Embryonic facial prominence (tissue), 1 donor: ENCODE measurements at regions not wholly inside any gene's neighbourhood (a gene's known extent, or its start where the extent isn't known, plus 50 kb on each side); places are given as distances from the start of the nearest gene placed in this dataset.

Source experiments
- DNase-seq: peaks from one replicate; pipeline ENCODE4 v3.0.0-alpha.2; 2016; ENCODE audit errors: extremely low spot score

DNA sequence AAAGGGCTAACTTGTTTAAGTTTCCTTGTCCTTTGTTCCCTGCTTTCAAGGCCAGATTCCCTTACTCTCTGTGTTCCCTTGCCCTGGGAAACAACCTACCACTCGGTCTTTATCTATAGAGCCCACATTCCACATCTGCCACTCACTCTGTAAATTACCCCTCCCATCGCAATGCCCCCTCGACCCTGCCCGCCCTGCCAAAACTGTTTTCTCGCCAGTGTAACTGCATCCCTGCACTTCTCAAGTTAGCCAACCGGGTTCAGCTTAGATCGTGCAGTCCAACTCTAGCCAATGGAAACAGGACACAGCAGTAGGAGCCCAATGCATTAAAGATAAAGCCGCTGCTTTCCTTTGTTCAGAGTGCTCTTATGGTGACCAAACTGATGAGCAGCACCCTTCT lies 263.6 kb downstream of the TBL1XR1 start:
- DNase-seq, result no peak

DNA sequence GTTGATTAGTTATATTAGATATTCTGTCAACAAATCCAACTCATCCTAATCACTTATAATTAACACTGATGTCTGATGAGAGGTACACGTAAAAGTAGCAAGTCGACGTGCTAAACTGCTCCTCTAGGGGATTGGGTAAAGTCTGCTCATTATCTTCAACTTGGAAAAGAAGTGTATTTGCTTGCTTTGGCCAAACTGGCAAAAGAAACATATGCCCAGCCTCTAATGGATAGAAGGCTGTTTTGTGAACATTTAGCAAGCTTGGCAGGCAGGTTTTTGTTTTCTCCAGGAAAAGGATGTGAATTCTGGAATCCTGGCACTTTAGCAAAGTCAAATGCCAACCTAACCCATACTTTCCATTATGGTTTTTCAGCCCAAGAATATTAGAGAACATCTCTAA lies 264.8 kb downstream of the TBL1XR1 start:
- no peak for DNase-seq

DNA sequence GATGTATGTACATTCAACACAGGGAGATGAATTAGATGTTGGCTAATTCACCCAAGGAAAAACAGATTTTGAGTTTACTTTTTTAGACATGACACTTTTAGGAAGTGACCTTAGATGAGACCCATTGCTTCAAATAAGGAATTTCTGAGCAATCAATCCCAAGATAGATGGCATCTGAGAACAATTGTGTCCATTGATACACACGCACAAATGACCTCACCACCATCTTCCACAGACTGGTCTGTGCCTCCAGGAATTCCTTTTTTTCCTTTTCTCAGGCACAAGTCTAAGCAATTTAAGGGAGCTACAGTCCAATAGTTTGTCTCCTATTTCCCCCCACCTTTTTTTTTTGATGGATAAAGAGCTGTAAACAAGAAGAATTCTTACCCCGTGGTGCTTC lies 265.3 kb downstream of the TBL1XR1 start:
- DNase-seq, result no peak

DNA sequence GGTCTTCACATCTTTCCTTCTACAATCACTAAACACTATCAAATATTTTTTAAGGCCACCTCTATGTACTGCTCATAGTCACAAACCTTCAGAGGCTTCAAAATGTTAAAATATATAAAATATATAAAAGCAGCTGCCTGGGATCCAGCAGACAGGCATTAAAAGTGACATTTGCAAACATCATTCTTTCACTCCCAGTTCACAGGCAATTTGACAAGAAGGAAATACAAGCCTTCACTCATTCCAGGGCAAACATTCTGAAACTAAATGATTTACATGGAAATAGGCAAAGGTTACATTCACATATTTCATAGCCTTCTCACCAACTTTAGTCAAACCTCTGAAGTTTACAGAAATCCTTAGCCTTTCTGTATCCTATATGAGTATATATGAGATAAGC lies 266.3 kb downstream of the TBL1XR1 start:
- no peak for DNase-seq

DNA sequence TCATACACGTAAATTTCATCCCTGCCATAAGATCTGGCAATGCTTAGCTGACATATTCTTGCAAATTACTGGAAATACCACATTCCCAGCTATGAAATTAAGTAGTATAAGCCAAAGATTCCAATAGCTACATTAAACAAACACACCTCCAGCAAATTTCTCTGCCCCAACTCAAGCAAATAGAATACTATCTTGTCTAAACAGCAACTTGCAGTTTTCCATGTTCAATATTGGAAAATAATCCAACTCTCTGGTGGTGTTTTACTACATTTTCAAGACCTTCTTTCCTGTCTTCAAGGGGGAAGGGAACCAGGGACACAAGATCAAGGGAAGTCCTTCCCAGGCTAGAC lies 268.7 kb downstream of the TBL1XR1 start:
- DNase-seq, result no peak

DNA sequence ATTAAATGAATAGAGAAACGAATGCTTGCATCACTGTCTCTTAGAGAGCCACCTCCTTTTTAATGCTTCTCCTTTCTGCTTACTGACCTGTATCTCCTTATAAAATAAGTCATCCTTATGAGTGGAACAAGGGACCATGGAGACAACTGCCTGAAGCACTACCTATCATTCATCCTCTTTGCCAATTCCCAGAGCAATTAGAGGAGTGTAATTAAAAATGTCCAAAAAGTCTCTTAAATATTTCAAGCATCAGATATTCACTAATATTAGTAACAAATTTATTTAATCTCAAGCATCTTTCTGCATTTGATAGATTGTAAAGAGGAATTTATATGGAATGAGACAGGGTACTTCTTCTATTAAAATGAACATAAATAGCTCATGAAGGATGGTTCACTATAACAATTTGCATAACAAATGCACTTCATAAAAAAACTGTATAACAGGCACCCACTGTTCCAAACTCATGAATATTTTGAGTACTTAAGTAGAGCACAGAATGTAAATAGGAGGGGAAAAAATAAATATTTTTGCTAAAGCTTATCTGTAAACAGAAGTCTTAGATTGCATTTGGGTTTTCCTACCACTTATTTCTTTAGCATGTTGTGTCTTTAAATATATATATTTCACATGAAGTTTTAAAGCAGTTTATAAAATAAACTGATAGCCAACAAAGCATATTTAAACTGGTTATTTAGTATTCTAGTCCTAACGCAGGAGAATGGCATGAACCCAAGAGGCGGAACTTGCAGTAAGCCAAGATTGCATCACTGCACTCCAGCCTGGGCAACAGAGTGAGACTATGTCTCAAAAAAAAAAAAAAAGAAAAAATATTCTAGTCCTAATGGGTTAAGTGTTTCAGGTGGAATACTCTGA lies 269.3 kb downstream of the TBL1XR1 start:
- no peak for DNase-seq

DNA sequence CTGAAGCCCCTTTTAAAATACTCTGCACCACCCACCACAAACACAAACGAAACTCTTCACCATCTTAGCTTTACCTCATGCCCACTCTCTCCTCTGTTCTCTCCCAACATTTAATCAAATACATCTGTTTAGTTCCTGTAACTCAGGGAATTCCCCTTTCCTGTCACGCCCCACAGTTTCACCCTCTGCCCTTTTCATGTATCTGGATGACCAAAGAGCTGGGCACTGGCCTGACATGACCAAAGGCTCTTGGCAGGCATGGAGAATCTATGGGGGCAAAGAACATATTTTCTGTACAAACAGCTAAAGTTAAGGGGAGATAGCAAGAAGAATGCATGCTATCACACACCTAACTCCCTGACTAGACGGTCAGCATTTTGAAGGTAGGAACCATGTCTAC lies 270.0 kb downstream of the TBL1XR1 start:
- DNase-seq, result no peak

DNA sequence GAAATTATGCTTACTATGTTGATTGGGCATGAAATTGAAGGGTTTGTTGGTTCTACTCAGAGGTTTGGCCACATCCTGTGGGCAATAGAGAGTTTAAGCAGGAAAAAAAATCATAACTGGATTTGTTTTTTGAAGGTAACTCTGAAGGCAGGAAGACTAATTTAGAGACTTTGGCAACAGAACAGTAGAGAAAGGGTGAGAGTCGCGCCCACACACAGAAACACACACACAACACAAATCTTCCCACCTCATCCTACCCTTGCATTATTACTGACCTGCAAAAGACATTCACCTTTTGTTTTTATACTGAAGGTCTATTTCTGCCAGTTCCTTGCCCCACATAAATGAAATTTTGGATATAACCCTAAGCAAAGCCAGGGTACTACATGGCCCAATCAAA lies 270.6 kb downstream of the TBL1XR1 start:
- DNase-seq, result no peak

DNA sequence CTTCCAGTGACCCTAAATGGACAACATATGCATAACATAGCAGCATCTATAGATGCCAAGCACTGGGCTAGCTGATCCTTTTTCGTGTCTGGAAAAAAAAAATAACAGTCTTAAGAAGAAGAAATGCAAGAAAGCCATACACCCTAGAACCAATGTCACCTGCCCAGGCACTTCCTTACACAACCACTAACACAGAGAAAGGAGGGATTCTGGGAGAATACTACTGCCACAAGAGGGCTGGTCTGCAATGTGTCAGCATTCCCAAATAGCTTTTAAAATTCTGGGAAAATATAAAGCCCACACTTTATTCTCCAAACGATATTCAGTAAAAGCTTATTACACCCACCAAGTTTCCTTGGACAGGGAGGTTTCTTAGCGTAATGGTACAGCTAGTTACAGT lies 271.2 kb downstream of the TBL1XR1 start:
- DNase-seq, result no peak

DNA sequence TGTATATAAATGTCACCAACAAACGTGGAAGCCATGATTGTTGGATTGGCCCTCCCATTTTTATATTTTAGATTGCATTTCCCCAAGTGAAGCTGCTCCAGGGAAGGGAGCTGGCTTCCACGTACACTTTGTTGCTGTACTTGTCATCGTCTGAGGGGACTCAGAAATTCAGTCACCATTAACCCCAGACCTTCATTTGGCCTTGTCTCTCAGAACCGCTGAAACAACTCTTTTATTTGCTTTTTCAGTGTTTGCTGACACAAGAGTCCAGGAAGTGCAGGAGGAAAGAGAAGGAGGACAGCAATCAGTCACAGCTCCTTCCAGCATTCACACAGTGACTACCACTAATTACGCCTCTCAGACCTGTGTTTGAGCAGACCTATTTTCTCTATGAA lies 276.5 kb downstream of the TBL1XR1 start:
- no peak for DNase-seq

DNA sequence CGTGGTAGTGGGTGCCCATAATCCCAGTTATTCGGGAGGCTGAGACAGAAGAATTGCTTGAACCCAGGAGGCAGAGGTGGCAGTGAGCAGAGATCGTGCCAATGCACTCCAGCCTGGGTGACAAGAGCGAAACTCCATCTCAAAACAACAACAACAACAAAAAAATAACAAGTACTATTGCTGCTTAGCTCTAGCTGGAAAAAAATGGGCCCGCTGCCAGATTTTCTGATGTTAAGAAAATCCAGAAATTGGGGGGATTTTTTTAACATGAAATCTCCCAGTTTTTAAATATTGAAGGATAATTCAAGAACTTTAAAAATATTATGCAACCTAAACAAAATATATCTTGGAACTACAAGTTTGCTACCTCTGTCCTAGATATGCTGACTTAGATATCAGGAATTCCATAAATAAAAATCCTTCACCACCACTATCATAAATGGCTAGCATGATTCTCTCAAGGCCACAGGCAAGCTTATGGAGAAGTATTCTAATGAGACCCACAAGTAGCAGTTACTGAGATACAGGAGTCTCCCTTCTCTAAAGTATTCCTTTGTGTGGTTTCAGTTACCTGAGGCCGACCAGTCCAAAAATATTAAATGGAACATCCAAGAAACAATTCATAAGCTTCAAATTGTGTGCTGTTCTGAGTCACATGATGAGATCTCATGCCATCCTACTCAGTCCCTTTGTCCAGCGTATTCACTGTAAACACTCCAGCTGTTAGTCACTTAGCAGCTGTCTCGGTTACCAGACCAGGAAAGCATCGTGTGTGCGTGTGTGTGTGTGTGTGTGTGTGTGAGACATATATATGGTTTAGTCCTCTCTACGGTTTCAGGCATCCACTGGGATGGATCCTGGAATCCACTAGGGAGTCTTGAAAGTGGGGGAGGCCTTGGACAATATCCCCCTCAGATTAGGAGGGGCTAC lies 277.2 kb downstream of the TBL1XR1 start:
- no peak for DNase-seq

DNA sequence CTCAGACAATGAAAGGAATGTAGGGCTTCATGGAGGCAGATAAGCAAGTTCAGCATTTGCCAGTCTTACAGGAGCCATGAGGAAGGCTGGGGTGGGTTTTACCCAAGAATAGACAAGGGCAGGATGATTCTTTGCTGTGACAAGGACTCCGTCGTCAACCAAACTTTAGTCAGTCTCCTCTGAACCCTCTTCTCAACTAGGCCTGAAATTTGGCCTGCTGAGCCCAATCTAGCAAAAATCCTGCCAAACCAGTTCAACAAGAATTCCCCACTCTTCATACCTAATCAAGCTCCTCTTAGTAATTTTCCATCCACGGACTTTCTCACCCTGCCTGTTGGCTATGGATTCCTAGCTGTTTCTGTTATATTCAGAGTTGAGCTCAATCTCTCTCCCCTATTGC lies 280.5 kb downstream of the TBL1XR1 start:
- no peak for DNase-seq

DNA sequence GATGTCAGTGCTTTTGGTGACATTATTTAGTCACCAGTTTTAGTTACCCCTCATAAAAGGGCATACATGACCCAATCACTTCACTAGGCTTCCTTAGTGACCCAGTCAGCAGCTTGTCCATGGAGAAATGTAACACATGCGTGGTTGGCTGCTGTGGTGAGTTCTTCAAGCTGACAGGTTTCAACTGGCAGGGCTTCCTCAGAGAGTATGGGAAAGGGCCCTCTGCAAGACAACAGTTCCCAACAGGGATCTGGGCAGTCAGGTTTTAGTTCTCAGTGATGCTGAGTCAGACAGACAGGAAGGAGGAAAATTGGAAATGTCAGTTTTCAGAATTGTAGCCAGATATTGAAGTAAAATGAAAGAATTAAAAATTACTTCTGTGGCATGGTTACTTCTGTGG lies 282.5 kb downstream of the TBL1XR1 start:
- no peak for DNase-seq

DNA sequence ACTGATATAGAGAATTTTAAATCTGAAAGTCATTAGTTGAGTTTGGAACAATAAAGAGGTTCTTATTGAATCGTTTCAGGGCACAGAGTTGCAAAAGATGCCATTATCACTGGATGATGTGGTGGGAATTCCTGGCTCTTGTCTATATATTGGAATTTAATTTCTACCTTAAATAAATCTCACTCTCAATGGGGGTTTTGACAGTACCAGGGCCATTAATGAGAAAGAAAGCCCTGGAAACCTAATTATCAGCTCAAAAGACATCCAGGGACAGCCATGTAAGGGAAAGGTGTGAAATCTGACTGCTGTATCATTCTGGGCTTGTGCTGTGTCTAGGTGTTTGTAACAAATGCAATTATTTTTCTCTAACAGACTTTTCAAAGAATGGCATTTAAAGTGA lies 285.7 kb downstream of the TBL1XR1 start:
- DNase-seq, result no peak

DNA sequence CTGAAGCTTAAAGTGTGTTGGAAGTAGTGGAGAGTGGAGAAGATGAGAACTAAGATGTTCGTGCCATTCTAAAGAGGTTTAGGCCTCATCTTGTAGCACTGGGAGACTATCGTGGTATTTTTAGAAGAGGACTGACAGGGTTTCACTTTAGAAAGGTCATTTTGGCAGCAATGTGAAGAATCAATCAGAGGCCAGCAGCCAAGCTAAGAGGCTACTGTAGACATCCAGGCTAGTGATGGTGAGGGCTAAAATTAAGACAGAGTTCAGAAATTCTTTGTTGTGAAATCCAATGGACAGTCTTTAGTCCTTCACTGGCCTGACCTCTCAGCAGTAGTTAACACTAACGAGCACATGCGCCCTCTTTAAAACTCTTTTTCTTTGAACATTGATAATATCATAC lies 288.2 kb downstream of the TBL1XR1 start:
- DNase-seq, result no peak

DNA sequence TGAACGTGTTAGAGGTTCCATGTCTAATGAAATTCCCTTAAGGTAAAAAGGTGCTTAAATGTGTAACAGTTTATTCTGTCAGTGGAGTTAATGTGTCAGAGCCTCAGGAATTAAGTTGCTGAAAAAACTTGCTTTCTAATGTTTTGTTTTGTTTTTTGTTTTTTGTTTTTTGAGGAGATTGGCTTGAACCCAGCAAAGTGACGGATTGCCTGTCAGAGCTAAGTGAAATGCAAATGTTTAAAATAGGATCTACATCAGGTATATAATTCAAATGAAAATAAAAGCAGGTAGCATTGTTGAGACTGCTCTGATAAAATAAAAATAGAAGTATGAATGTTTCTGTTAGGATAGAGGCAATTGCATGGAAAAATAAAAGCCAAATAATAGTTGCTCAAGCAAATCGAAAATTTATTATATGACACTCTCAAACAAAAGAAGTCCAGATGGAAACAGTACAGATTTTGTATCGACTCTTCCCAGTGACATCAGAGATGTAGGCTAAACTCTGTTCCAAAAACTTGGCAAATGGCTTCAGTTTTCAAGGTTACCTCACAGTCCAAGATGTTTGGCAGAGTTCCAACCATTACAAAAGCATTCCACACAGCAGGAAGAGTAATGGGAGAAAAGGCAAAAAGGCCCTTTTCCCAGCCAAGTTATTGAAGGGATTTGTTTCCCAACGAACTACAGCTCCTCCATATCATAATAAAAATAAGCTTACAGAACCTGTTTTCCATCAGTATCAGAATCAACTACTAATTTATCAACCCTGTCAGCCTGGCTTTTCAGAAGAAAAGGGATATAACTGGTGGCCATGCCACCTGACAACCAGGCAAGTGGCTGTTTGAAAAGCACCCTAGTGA lies 291.0 kb downstream of the TBL1XR1 start:
- DNase-seq, result peak; percentile 84

DNA sequence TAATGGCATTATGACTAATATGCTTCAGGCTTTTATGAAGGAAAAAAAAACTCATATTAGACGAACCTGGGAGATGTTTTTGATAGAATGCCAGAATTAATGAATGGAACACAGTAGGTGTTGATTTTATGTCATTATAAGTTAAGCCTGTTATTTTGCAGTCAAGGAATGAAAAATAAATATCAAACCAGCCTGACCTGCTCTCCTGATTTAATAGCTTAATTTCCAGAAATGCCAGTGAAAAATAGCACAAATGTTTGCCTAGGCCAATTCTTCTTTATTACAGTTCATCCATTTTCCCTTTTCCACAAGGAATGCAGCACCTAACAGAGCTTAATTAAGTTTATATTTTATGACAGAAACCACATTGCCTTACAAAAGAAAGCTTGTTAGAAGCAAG lies 292.0 kb downstream of the TBL1XR1 start:
- DNase-seq, result no peak

DNA sequence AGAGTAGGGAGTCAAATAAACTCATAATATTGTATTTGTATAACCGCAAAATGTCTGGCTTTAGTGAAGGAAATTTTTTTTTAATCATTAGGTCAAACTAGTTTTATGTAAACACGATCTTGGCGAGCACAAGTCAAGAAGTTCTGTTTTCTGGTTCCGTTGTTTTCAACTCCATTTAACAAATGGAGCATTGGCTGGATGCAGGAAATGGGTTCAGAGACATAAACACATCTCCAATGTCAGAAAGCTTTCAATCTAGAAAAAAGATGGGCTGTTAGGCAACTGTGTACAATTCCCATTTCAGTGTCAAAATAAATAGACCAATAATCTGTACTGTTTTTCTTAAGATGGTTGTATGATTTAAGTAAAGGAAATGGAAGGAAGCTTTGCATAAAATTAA lies 292.8 kb downstream of the TBL1XR1 start:
- DNase-seq, result no peak

DNA sequence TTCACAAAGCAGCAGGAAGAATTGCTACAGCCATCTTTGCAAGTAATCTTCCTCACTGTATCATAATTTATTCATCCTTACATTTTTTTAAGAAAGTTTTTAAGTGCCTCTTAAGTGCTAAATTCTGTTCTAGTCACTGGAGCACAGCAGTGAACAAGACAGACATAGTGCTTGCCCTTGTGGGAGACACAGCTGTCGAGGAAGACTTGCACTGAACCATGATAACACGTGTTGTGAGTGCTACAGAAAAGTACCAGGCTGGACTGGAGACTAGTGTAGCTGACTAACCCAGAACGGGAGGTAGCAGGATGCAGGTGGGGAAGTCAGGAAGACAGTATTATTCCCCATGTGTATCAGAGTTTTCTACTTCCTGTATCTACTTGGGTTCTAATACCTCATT lies 300.6 kb downstream of the TBL1XR1 start:
- DNase-seq, result no peak

DNA sequence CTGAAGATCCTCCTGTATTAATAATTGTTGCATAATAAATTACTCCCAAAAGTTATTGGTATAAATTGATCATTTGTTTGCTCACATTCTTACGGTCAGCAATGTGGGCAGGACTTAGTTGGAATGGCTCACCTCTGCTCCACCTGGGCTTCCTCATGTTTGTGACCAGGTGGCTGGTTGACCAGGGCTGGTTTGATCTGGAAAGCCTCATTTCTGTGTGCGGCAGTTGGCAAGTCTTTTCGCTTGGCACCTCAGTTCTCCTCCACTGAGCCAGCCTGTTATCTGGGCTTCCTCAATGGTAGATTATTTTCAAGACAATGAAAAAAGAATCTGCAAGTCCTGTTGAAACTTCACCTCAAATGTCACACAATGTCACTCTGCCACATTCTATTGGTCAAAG lies 301.1 kb downstream of the TBL1XR1 start:
- no peak for DNase-seq

DNA sequence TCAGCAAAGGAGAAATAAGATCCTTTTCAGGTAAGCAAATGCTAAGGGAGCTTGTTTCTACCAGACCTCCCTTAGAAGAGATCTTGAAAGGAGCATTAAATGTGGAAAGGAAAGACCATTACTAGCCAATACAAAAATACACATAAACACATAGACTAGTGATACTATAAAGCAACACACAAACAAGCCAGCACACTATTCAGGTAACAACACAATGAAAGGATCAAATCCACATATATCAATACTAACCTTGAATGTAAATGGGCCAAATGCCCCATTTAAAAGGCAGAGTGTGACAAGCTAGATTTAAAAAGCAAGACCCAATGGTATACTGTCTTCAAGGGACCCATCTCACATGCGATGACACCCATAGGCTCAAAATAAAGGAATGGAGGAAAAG lies 317.6 kb downstream of the TBL1XR1 start:
- DNase-seq, result no peak

DNA sequence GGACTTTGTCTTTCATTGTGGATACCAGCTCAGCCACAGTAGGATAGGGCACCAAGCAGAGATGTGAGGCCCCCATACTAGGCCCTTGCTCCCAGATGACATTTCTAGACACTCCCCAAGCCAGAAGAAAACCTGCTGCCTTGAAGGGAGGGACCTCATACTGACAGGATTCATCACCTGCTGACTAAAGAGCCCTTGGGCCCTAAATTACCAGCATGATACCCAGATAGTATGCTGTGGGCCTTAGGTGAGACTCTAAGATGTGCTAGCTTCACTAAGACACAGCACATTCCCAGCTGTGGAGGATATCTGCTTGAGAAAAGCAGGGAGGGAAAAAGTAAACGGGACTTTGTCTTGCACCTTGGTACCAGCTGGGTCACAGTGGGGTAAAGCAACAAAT lies 324.0 kb downstream of the TBL1XR1 start:
- DNase-seq, result no peak
